ENCODE measurements at regions not wholly inside any gene's neighbourhood (a gene's known extent, or its start where the extent isn't known, plus 50 kb on each side); places are given as distances from the start of the nearest gene placed in this dataset.
"Not testable (repeated sequence)": the region's sequence is repeated elsewhere in the genome, so short reads cannot be mapped to it uniquely, and the experiment has no call there.

GRCh38 chr16:9655051-9655450 lies 527.2 kb downstream of the GRIN2A start:
- Mint-ChIP-seq H3K27ac (no peak overlapping the region), H3K36me3 (ENCODE audit: low read depth) (no peaks in the 10 kb centered on the region), H3K4me3 (no peak overlapping the region), H3K27me3 (ENCODE audit: insufficient read depth) (no peaks in the 10 kb centered on the region), H3K4me1 (ENCODE audit: low read depth) (no peaks in the 10 kb centered on the region), H3K9me3 (peaks cover 9% of the 10 kb centered on the region)
- intact Hi-C loops (cut with micrococcal nuclease): no loop called here
- DNase-seq (ENCODE audit: low spot score): no peak

GRCh38 chr16:9657641-9658040 lies 524.6 kb downstream of the GRIN2A start:
- Mint-ChIP-seq H3K4me3 (no peak overlapping the region), H3K27ac (no peak overlapping the region), H3K4me1 (ENCODE audit: low read depth) (no peaks in the 10 kb centered on the region), H3K36me3 (ENCODE audit: low read depth) (no peaks in the 10 kb centered on the region), H3K9me3 (peaks cover 4% of the 10 kb centered on the region), H3K27me3 (ENCODE audit: insufficient read depth) (no peaks in the 10 kb centered on the region)
- no peak for DNase-seq (ENCODE audit: low spot score)
- intact Hi-C loops (cut with micrococcal nuclease): no loop called here

GRCh38 chr16:9658164-9658563 lies 524.1 kb downstream of the GRIN2A start:
- H3K27me3 Mint-ChIP-seq (ENCODE audit: insufficient read depth): no peaks in the 10 kb centered on the region
- no peak overlapping the region for H3K27ac Mint-ChIP-seq
- no peak for DNase-seq (ENCODE audit: low spot score)
- intact Hi-C loops (cut with micrococcal nuclease): no loop called here
- H3K36me3 Mint-ChIP-seq (ENCODE audit: low read depth): no peaks in the 10 kb centered on the region
- H3K4me3 Mint-ChIP-seq: no peak overlapping the region
- no peaks in the 10 kb centered on the region for H3K4me1 Mint-ChIP-seq (ENCODE audit: low read depth)
- peaks cover 4% of the 10 kb centered on the region for H3K9me3 Mint-ChIP-seq

GRCh38 chr16:9658586-9658985 lies 523.6 kb downstream of the GRIN2A start:
- Mint-ChIP-seq H3K27ac (no peak overlapping the region), H3K4me1 (ENCODE audit: low read depth) (no peaks in the 10 kb centered on the region), H3K36me3 (ENCODE audit: low read depth) (no peaks in the 10 kb centered on the region), H3K9me3 (peaks cover 4% of the 10 kb centered on the region), H3K4me3 (no peak overlapping the region), H3K27me3 (ENCODE audit: insufficient read depth) (no peaks in the 10 kb centered on the region)
- intact Hi-C loops (cut with micrococcal nuclease): no loop called here
- no peak for DNase-seq (ENCODE audit: low spot score)

GRCh38 chr16:9660898-9661297 lies 521.3 kb downstream of the GRIN2A start:
- Mint-ChIP-seq H3K27me3 (ENCODE audit: insufficient read depth) (no peaks in the 10 kb centered on the region), H3K9me3 (peaks cover 9% of the 10 kb centered on the region), H3K4me3 (no peak overlapping the region), H3K36me3 (ENCODE audit: low read depth) (no peaks in the 10 kb centered on the region), H3K27ac (no peak overlapping the region), H3K4me1 (ENCODE audit: low read depth) (no peaks in the 10 kb centered on the region)
- DNase-seq (ENCODE audit: low spot score): no peak
- intact Hi-C loops (cut with micrococcal nuclease): no loop called here

GRCh38 chr16:9661336-9662017 lies 520.8 kb downstream of the GRIN2A start:
- no peaks in the 10 kb centered on the region for H3K36me3 Mint-ChIP-seq (ENCODE audit: low read depth)
- H3K27me3 Mint-ChIP-seq (ENCODE audit: insufficient read depth): no peaks in the 10 kb centered on the region
- DNase-seq (ENCODE audit: low spot score): no peak
- intact Hi-C loops (cut with micrococcal nuclease): no loop called here
- H3K9me3 Mint-ChIP-seq: peaks cover 9% of the 10 kb centered on the region
- H3K4me1 Mint-ChIP-seq (ENCODE audit: low read depth): no peaks in the 10 kb centered on the region
- no peak overlapping the region for H3K27ac Mint-ChIP-seq
- no peak overlapping the region for H3K4me3 Mint-ChIP-seq

GRCh38 chr16:9663588-9663987 lies 518.6 kb downstream of the GRIN2A start:
- Mint-ChIP-seq H3K36me3 (ENCODE audit: low read depth) (no peaks in the 10 kb centered on the region), H3K4me3 (no peak overlapping the region), H3K27me3 (ENCODE audit: insufficient read depth) (no peaks in the 10 kb centered on the region), H3K27ac (no peak overlapping the region), H3K4me1 (ENCODE audit: low read depth) (no peaks in the 10 kb centered on the region), H3K9me3 (peaks cover 9% of the 10 kb centered on the region)
- intact Hi-C loops (cut with micrococcal nuclease): no loop called here
- DNase-seq (ENCODE audit: low spot score): no peak

GRCh38 chr16:9665851-9666271 lies 516.4 kb downstream of the GRIN2A start:
- no peak overlapping the region for H3K4me3 Mint-ChIP-seq
- no peaks in the 10 kb centered on the region for H3K4me1 Mint-ChIP-seq (ENCODE audit: low read depth)
- H3K27me3 Mint-ChIP-seq (ENCODE audit: insufficient read depth): no peaks in the 10 kb centered on the region
- intact Hi-C loops (cut with micrococcal nuclease): no loop called here
- H3K36me3 Mint-ChIP-seq (ENCODE audit: low read depth): no peaks in the 10 kb centered on the region
- no peak overlapping the region for H3K27ac Mint-ChIP-seq
- H3K9me3 Mint-ChIP-seq: peaks cover 4% of the 10 kb centered on the region
- no peak for DNase-seq (ENCODE audit: low spot score)

- intact Hi-C loops (cut with micrococcal nuclease): no loop called here
- Mint-ChIP-seq H3K9me3 (peaks cover 4% of the 10 kb centered on the region), H3K27ac (no peak overlapping the region), H3K4me3 (no peak overlapping the region), H3K4me1 (ENCODE audit: low read depth) (no peaks in the 10 kb centered on the region), H3K36me3 (ENCODE audit: low read depth) (no peaks in the 10 kb centered on the region), H3K27me3 (ENCODE audit: insufficient read depth) (no peaks in the 10 kb centered on the region)
- DNase-seq (ENCODE audit: low spot score): no peak
These were observed 515.3 kb downstream of the GRIN2A start for GRCh38 chr16:9666834-9667480.

- no peaks in the 10 kb centered on the region for H3K27me3 Mint-ChIP-seq (ENCODE audit: insufficient read depth)
- H3K4me1 Mint-ChIP-seq (ENCODE audit: low read depth): no peaks in the 10 kb centered on the region
- H3K9me3 Mint-ChIP-seq: peaks cover under 1% of the 10 kb centered on the region
- no peak for DNase-seq (ENCODE audit: low spot score)
- H3K36me3 Mint-ChIP-seq (ENCODE audit: low read depth): no peaks in the 10 kb centered on the region
- intact Hi-C loops (cut with micrococcal nuclease): no loop called here
- H3K27ac Mint-ChIP-seq: no peak overlapping the region
- no peak overlapping the region for H3K4me3 Mint-ChIP-seq
These were observed 512.2 kb downstream of the GRIN2A start for GRCh38 chr16:9670033-9670432.

GRCh38 chr16:9670616-9671015 lies 511.6 kb downstream of the GRIN2A start:
- H3K4me1 Mint-ChIP-seq (ENCODE audit: low read depth); H3K27me3 Mint-ChIP-seq (ENCODE audit: insufficient read depth); H3K36me3 Mint-ChIP-seq (ENCODE audit: low read depth); H3K9me3 Mint-ChIP-seq; intact Hi-C loops (cut with micrococcal nuclease); H3K27ac Mint-ChIP-seq; DNase-seq (ENCODE audit: low spot score); H3K4me3 Mint-ChIP-seq: not testable (repeated sequence)

- H3K27me3 Mint-ChIP-seq (ENCODE audit: insufficient read depth); H3K4me1 Mint-ChIP-seq (ENCODE audit: low read depth); H3K4me3 Mint-ChIP-seq; DNase-seq (ENCODE audit: low spot score); H3K9me3 Mint-ChIP-seq; H3K36me3 Mint-ChIP-seq (ENCODE audit: low read depth); intact Hi-C loops (cut with micrococcal nuclease); H3K27ac Mint-ChIP-seq: not testable (repeated sequence)
These were observed 505.5 kb downstream of the GRIN2A start for GRCh38 chr16:9676560-9677300.

GRCh38 chr16:9677301-9677653 lies 505.0 kb downstream of the GRIN2A start:
- DNase-seq (ENCODE audit: low spot score): no peak
- Mint-ChIP-seq H3K4me3 (no peak overlapping the region), H3K9me3 (no peaks in the 10 kb centered on the region), H3K36me3 (ENCODE audit: low read depth) (no peaks in the 10 kb centered on the region), H3K27ac (no peak overlapping the region), H3K27me3 (ENCODE audit: insufficient read depth) (no peaks in the 10 kb centered on the region), H3K4me1 (ENCODE audit: low read depth) (no peaks in the 10 kb centered on the region)
- intact Hi-C loops (cut with micrococcal nuclease): no loop called here
